ENCODE measurements at regions not wholly inside any gene's neighbourhood (a gene's known extent, or its start where the extent isn't known, plus 50 kb on each side); places are given as distances from the start of the nearest gene placed in this dataset.
A peak's percentile ranks its signal among the peaks of the same experiment; 100 is the strongest.

GRCh38 chr3:110301781-110302180, 769.8 kb upstream of the NECTIN3 start:
- Histone ChIP-seq H3K36me3 (ENCODE audit: control insufficient read depth, insufficient read depth, low read length) (no peaks in the 10 kb centered on the region), H3K27me3 (ENCODE audit: control insufficient read depth, insufficient read depth, low read length) (no peaks in the 10 kb centered on the region), H3K4me3 (ENCODE audit: low read depth, low read length) (no peak overlapping the region)
- no peak for DNase-seq (ENCODE audit: low read depth)
- TF ChIP-seq, protein P1, sequence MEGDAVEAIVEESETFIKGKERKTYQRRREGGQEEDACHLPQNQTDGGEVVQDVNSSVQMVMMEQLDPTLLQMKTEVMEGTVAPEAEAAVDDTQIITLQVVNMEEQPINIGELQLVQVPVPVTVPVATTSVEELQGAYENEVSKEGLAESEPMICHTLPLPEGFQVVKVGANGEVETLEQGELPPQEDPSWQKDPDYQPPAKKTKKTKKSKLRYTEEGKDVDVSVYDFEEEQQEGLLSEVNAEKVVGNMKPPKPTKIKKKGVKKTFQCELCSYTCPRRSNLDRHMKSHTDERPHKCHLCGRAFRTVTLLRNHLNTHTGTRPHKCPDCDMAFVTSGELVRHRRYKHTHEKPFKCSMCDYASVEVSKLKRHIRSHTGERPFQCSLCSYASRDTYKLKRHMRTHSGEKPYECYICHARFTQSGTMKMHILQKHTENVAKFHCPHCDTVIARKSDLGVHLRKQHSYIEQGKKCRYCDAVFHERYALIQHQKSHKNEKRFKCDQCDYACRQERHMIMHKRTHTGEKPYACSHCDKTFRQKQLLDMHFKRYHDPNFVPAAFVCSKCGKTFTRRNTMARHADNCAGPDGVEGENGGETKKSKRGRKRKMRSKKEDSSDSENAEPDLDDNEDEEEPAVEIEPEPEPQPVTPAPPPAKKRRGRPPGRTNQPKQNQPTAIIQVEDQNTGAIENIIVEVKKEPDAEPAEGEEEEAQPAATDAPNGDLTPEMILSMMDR (IDR thresholded peaks at IDR 0.05; ENCODE audit: insufficient read depth, low read length, poor library complexity, severe bottlenecking) = no peak

- no peaks in the 10 kb centered on the region for H3K36me3 ChIP-seq (ENCODE audit: control insufficient read depth, insufficient read depth, low read length)
- TF ChIP-seq, protein P1 (IDR thresholded peaks at IDR 0.05; ENCODE audit: insufficient read depth, low read length, poor library complexity, severe bottlenecking) = no peak
- no peaks in the 10 kb centered on the region for H3K27me3 ChIP-seq (ENCODE audit: control insufficient read depth, insufficient read depth, low read length)
- DNase-seq (ENCODE audit: low read depth) = no peak
- H3K4me3 ChIP-seq (ENCODE audit: low read depth, low read length) = no peak overlapping the region
Measured at GRCh38 chr3:110307065-110307809, 764.4 kb upstream of the NECTIN3 start.

DNA sequence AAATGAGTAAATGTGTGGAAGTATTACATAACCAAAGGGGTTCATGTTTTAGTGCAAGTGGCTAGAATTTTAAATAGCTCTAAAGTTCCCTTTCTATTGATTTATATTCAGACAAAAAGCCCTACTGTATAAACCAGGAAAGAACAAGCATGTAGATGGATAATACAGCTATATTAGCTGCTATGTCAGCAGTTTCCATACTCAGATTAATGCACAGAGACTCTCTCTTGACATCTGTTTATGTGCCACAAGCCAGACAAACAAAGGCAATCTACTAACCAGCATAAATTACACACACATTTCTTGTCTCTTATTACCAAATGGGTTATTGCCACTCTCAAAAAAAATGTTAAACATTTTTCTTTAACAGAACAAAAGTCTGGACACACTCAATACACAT, 760.1 kb upstream of the NECTIN3 start:
- H3K27me3 ChIP-seq (ENCODE audit: control insufficient read depth, insufficient read depth, low read length) = no peaks in the 10 kb centered on the region
- TF ChIP-seq, protein P1 (IDR thresholded peaks at IDR 0.05; ENCODE audit: insufficient read depth, low read length, poor library complexity, severe bottlenecking) = no peak
- no peaks in the 10 kb centered on the region for H3K36me3 ChIP-seq (ENCODE audit: control insufficient read depth, insufficient read depth, low read length)
- no peak overlapping the region for H3K4me3 ChIP-seq (ENCODE audit: low read depth, low read length)
- DNase-seq (ENCODE audit: low read depth) = no peak

GRCh38 chr3:110314512-110315114, 757.0 kb upstream of the NECTIN3 start:
- TF ChIP-seq, protein P1 (IDR thresholded peaks at IDR 0.05; ENCODE audit: insufficient read depth, low read length, poor library complexity, severe bottlenecking) = peak; percentile 72
- DNase-seq (ENCODE audit: low read depth) = peak; percentile 12
- Histone ChIP-seq H3K4me3 (ENCODE audit: low read depth, low read length) (no peak overlapping the region), H3K27me3 (ENCODE audit: control insufficient read depth, insufficient read depth, low read length) (no peaks in the 10 kb centered on the region), H3K36me3 (ENCODE audit: control insufficient read depth, insufficient read depth, low read length) (no peaks in the 10 kb centered on the region)

- Histone ChIP-seq H3K4me3 (ENCODE audit: low read depth, low read length) (no peak overlapping the region), H3K27me3 (ENCODE audit: control insufficient read depth, insufficient read depth, low read length) (no peaks in the 10 kb centered on the region), H3K36me3 (ENCODE audit: control insufficient read depth, insufficient read depth, low read length) (no peaks in the 10 kb centered on the region)
- TF ChIP-seq, protein P1 (IDR thresholded peaks at IDR 0.05; ENCODE audit: insufficient read depth, low read length, poor library complexity, severe bottlenecking) = no peak
- no peak for DNase-seq (ENCODE audit: low read depth)
Measured at GRCh38 chr3:110318108-110318507, 753.5 kb upstream of the NECTIN3 start.

Data from kidney epithelial cell (primary cell).